Spleen (tissue), 11 donors: ENCODE measurements at regions not wholly inside any gene's neighbourhood (a gene's known extent, or its start where the extent isn't known, plus 50 kb on each side); places are given as distances from the start of the nearest gene placed in this dataset.

ENCODE experiments used
- DNase-seq: peaks from one replicate; pipeline ENCODE4 v3.0.0-alpha.2; 2020
- H3K27ac ChIP-seq, 8 donors: fragments of 200-600 bp; sonication (generic) in 7 of 8; 1 replicate in 4 of 8; 2 replicates in 4 of 8; pipeline versions ENCODE4 v1.5.0 to v1.8.0; 2016 to 2021; ENCODE audit warnings: inconsistent platforms in 4 of 8, mild to moderate bottlenecking in 4 of 8, moderate library complexity in 1 of 8
- H3K27me3 ChIP-seq, 7 donors: fragments of 200-600 bp; sonication (generic) in 6 of 7; replicated peaks in 1 of 7; 1 replicate in 4 of 7; 2 replicates in 3 of 7; pipeline versions ENCODE4 v1.5.0 to v1.8.0; 2016 to 2021; ENCODE audit warnings: inconsistent platforms in 3 of 7, mild to moderate bottlenecking in 1 of 7
- H3K36me3 ChIP-seq, 6 donors: fragments of 200-600 bp; sonication (generic) in 5 of 6; 1 replicate in 4 of 6; 2 replicates in 2 of 6; pipeline versions ENCODE4 v1.5.0 to v1.8.0; 2016 to 2021; ENCODE audit warnings: inconsistent platforms in 2 of 6
- H3K4me1 ChIP-seq, 6 donors: fragments of 200-600 bp; sonication (generic) in 5 of 6; 1 replicate in 3 of 6; 2 replicates in 3 of 6; pipeline versions ENCODE4 v1.5.0 to v1.8.0; 2016 to 2021; ENCODE audit warnings: inconsistent platforms in 3 of 6
- H3K4me3 ChIP-seq, 8 donors: fragments of 200-600 bp; sonication (generic) in 7 of 8; 1 replicate in 4 of 8; 2 replicates in 4 of 8; pipeline versions ENCODE4 v1.5.0 to v1.8.0; 2016 to 2021; ENCODE audit warnings: inconsistent platforms in 4 of 8, mild to moderate bottlenecking in 4 of 8, moderate library complexity in 2 of 8
- H3K9me3 ChIP-seq, 8 donors: fragments of 200-600 bp; sonication (generic) in 7 of 8; 1 replicate in 4 of 8; 2 replicates in 4 of 8; pipeline versions ENCODE4 v1.5.0 to v1.8.0; 2016 to 2021; ENCODE audit warnings: inconsistent platforms in 4 of 8
- CTCF ChIP-seq, 11 experiments: fragments of 200-600 bp in 7 of 11; fragments of 450-650 bp in 4 of 11; sonication (generic) in 4 of 11; IDR thresholded peaks in 8 of 11; conservative IDR thresholded peaks in 3 of 11; 1 replicate in 7 of 11; 2 replicates in 4 of 11; pipeline versions ENCODE4 v1.4.0 to v1.8.0; 2016 to 2021; ENCODE audit warnings: antibody characterized with exemption in 11 of 11, inconsistent platforms in 4 of 11, mild to moderate bottlenecking in 1 of 11
- POLR2A ChIP-seq, 3 donors: fragments of 450-650 bp; IDR thresholded peaks; one replicate each; pipeline ENCODE4 v1.5.1; 2017; ENCODE audit warnings: antibody characterized with exemption in 3 of 3, mild to moderate bottlenecking in 1 of 3
- POLR2AphosphoS5 ChIP-seq, 3 donors: sonication (generic); formaldehyde crosslinking; IDR thresholded peaks; one replicate each; pipeline ENCODE4 v1.5.1; 2017; ENCODE audit warnings: antibody characterized with exemption in 3 of 3
- WGBS, 5 donors: extraction: QIAGEN DNeasy Blood & Tissue Kit in 3 of 5; methylation state at CpG; one replicate each; pipeline versions ENCODE4 v1.1.5 to v1.1.7; 2013 to 2018; 5-methylcytosine and 5-hydroxymethylcytosine counted together
- intact Hi-C: fragments of 100-400 bp; cut with DNase I; formaldehyde crosslinking; loops from one replicate; pipeline ENCODE4 v1.15.0; 2023; ENCODE audit warnings: low total_unique reads
- donor health status: healthy with polysubstance abuse.
- donor health status: DM: no; HTN: no; CAD: no; lungs with moderate emphysema.
- donor health status: DM: no; HTN: no; CAD: no.
- donor health status: Bipolar disorder and iron deficiency.
- donor health status: healthy.
- donor health status: DM: no; HTN: no; CAD: no.
- donor health status: DM: yes; HTN: yes; CAD: no.

GRCh38 chr2:147385600-147385999 is 459.2 kb upstream of the ACVR2A start:
- intact Hi-C loops = no loop called here
- H3K27ac ChIP-seq = no peak overlapping the region
- no peak for DNase-seq
- WGBS, 5 donors = 45 to 67% (median 53%) methylated on average over 1 of the region's 1 CpG
- H3K36me3 ChIP-seq = no peaks in the 10 kb centered on the region
- H3K4me1 ChIP-seq = peaks cover 0 to 8% (median 0%) of the 10 kb centered on the region in 6 donors
- no peaks in the 10 kb centered on the region for H3K27me3 ChIP-seq
- H3K4me3 ChIP-seq = no peak overlapping the region
- TF ChIP-seq CTCF (IDR thresholded peaks at IDR 0.05 in 8 of 11, conservative IDR thresholded peaks at IDR 0.05 in 3 of 11) = no peak
- TF ChIP-seq POLR2A (IDR thresholded peaks at IDR 0.05) = no peak
- TF ChIP-seq POLR2AphosphoS5 (IDR thresholded peaks at IDR 0.05) = no peak
- H3K9me3 ChIP-seq = no peaks in the 10 kb centered on the region

GRCh38 chr2:147384659-147385058 is 460.2 kb upstream of the ACVR2A start:
- Histone ChIP-seq H3K27me3 (no peaks in the 10 kb centered on the region), H3K36me3 (no peaks in the 10 kb centered on the region), H3K27ac (no peak overlapping the region), H3K4me1 (peaks cover 0 to 8% (median 0%) of the 10 kb centered on the region in 6 donors), H3K4me3 (no peak overlapping the region), H3K9me3 (no peaks in the 10 kb centered on the region)
- TF ChIP-seq CTCF (IDR thresholded peaks at IDR 0.05 in 8 of 11, conservative IDR thresholded peaks at IDR 0.05 in 3 of 11) (no peak), POLR2A (IDR thresholded peaks at IDR 0.05) (no peak), POLR2AphosphoS5 (IDR thresholded peaks at IDR 0.05) (no peak)
- 90 to 94% (median 91%) methylated on average over 2 of the region's 2 CpGs for WGBS, 5 donors
- intact Hi-C loops = no loop called here
- no peak for DNase-seq

- Histone ChIP-seq H3K36me3 (no peaks in the 10 kb centered on the region), H3K9me3 (no peaks in the 10 kb centered on the region), H3K4me1 (peaks cover 0 to 8% (median 0%) of the 10 kb centered on the region in 6 donors), H3K27me3 (no peaks in the 10 kb centered on the region), H3K4me3 (no peak overlapping the region), H3K27ac (no peak overlapping the region)
- DNase-seq = no peak
- intact Hi-C loops = no loop called here
- TF ChIP-seq POLR2A (IDR thresholded peaks at IDR 0.05) (no peak), POLR2AphosphoS5 (IDR thresholded peaks at IDR 0.05) (no peak), CTCF (IDR thresholded peaks at IDR 0.05 in 8 of 11, conservative IDR thresholded peaks at IDR 0.05 in 3 of 11) (no peak)
- WGBS, 5 donors = 84 to 92% (median 89%) methylated on average over 3 of the region's 3 CpGs
Measured at GRCh38 chr2:147382322-147382948, 462.4 kb upstream of the ACVR2A start.

- Histone ChIP-seq H3K27me3 (no peaks in the 10 kb centered on the region), H3K9me3 (no peaks in the 10 kb centered on the region), H3K4me3 (no peak overlapping the region), H3K4me1 (peaks cover 0 to 6% (median 0%) of the 10 kb centered on the region in 6 donors), H3K36me3 (no peaks in the 10 kb centered on the region), H3K27ac (no peak overlapping the region)
- no peak for TF ChIP-seq POLR2A (IDR thresholded peaks at IDR 0.05)
- no peak for TF ChIP-seq POLR2AphosphoS5 (IDR thresholded peaks at IDR 0.05)
- no peak for DNase-seq
- 70 to 91% (median 74%) methylated on average over 1 of the region's 1 CpG for WGBS, 5 donors
- intact Hi-C loops = no loop called here
Measured at GRCh38 chr2:147378403-147378802, 466.4 kb upstream of the ACVR2A start.
